ENCODE measurements at regions not wholly inside any gene's neighbourhood (a gene's known extent, or its start where the extent isn't known, plus 50 kb on each side); places are given as distances from the start of the nearest gene placed in this dataset.

DNA sequence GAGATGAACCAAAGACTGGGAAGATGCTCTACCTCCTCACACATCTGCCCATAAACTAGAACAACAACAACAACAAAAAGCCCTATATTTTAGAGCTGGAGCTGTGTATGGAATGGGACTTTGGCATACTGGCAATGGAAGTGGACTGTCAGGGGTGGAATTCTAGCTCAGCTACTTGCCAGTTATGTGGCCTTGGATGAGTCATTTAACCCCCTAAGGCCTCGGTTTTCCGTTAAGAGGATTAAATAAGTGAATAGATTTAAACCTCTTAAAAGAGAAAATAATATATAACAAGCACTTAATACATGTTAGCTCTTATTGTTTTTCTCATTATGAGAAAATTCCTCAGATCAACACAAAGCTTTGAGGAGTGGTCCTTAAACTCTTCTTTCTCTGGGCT is 195.0 kb downstream of the KIF18A start:
- Histone ChIP-seq H3K9me3 (ENCODE audit: control insufficient read depth in 2 of 2, insufficient read depth in 1 of 2, low read depth in 1 of 2, low read length in 1 of 2) (no peaks in the 10 kb centered on the region), H3K4me1 (ENCODE audit: control insufficient read depth in 3 of 3, insufficient read depth in 2 of 3, low read depth in 1 of 3, low read length in 2 of 3) (no peaks in the 10 kb centered on the region), H3K27me3 (ENCODE audit: control insufficient read depth in 3 of 3, insufficient read depth in 3 of 3, low read length in 3 of 3) (no peaks in the 10 kb centered on the region), H3K36me3 (ENCODE audit: control insufficient read depth in 3 of 3, insufficient read depth in 2 of 3, low read depth in 1 of 3, low read length in 3 of 3) (no peaks in the 10 kb centered on the region), H3K4me3 (ENCODE audit: low read depth in 1 of 3, low read length in 3 of 3) (no peak overlapping the region), H3K27ac (ENCODE audit: low read depth in 1 of 3, low read length in 2 of 3) (no peak overlapping the region)
- no peak for DNase-seq
- no peak for FAIRE-seq
- 52 to 74% (median 74%) methylated on average over 2 of the region's 2 CpGs for WGBS, 3 donors

DNA sequence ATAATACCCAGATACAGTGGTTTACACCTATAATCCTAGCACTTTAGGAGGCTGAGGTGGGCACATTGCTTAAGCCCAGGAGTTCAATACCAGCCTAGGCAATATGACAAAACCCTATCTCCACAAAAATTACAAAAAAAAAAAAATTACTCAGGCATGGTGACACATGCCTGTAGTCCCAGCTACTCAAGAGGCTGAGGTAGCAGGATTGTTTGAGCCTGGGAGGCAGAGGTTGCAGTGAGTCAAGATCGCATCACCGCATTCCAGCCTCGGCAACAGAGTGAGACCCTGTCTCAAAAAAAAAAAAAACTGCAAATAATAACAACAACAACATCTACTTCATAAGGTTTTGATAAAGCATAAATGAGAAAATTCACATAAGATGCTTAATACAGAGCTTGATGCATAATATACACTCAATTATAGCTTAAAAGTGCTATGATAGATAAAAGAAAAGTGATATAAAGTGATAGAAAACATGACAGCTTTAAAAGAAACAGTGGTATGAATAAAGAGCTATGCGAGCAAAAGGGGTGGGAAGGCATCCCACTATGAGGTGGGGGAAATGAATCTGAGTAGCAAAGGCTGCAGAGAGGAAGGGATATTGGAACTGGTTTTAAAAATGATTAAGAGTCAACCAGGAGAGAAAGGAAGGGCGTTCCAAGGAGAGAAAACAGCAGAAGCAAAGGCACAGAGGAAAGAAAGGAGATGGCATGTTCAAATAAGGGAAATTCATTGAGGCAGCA is 197.6 kb downstream of the KIF18A start:
- FAIRE-seq (no peak), DNase-seq (no peak)
- WGBS, 3 donors: 72 to 82% (median 81%) methylated on average over 5 of the region's 5 CpGs
- Histone ChIP-seq H3K36me3 (ENCODE audit: control insufficient read depth in 3 of 3, insufficient read depth in 2 of 3, low read depth in 1 of 3, low read length in 3 of 3) (no peaks in the 10 kb centered on the region), H3K4me1 (ENCODE audit: control insufficient read depth in 3 of 3, insufficient read depth in 2 of 3, low read depth in 1 of 3, low read length in 2 of 3) (no peaks in the 10 kb centered on the region), H3K9me3 (ENCODE audit: control insufficient read depth in 2 of 2, insufficient read depth in 1 of 2, low read depth in 1 of 2, low read length in 1 of 2) (no peaks in the 10 kb centered on the region), H3K27ac (ENCODE audit: low read depth in 1 of 3, low read length in 2 of 3) (no peak overlapping the region), H3K4me3 (ENCODE audit: low read depth in 1 of 3, low read length in 3 of 3) (no peak overlapping the region), H3K27me3 (ENCODE audit: control insufficient read depth in 3 of 3, insufficient read depth in 3 of 3, low read length in 3 of 3) (no peaks in the 10 kb centered on the region)

DNA sequence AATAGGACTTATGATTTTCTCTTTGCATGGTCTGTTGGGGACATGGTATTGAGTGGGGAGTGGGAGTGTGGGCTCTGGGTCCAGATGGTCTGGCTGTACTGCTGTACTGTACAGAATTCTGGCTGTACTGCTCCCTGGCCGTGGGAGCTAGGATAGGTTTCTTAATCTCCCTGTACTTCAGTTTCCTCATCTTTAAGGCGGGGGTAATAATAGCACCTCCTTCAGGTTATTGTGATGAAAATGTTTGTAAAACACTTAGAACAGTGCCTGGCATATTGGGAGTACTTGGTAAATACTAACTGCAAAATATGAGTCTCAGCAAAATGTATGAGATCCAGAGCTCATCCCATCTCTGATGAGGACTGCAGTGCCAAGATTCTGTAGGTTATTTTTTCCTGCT is 198.6 kb downstream of the KIF18A start:
- FAIRE-seq: no peak

DNA sequence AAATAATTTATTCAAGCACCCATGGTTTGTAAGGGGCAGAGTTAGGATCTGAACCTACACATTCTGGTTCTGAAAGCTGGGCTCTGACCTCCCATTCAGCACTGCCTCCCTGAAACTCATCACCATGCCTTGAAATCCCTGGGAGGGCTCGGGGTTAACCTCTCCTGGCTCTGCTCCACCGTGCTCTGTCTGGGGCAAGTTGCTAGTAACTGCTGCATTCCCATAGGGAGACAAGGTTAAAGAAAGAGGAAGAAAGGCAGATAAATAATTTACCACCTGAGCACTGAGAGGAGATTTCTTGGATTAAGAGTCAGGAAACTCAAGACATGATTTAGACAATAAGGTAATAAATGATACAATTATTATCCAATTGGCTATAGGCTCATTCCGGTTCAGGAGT is 199.3 kb downstream of the KIF18A start:
- Histone ChIP-seq H3K27me3 (ENCODE audit: control insufficient read depth in 3 of 3, insufficient read depth in 3 of 3, low read length in 3 of 3) (no peaks in the 10 kb centered on the region), H3K36me3 (ENCODE audit: control insufficient read depth in 3 of 3, insufficient read depth in 2 of 3, low read depth in 1 of 3, low read length in 3 of 3) (no peaks in the 10 kb centered on the region), H3K27ac (ENCODE audit: low read depth in 1 of 3, low read length in 2 of 3) (no peak overlapping the region), H3K4me3 (ENCODE audit: low read depth in 1 of 3, low read length in 3 of 3) (no peak overlapping the region), H3K4me1 (ENCODE audit: control insufficient read depth in 3 of 3, insufficient read depth in 2 of 3, low read depth in 1 of 3, low read length in 2 of 3) (no peaks in the 10 kb centered on the region), H3K9me3 (ENCODE audit: control insufficient read depth in 2 of 2, insufficient read depth in 1 of 2, low read depth in 1 of 2, low read length in 1 of 2) (no peaks in the 10 kb centered on the region)
- DNase-seq: no peak
- no peak for FAIRE-seq
- whole genome bisulfite sequencing, 3 donors: 37 to 58% (median 40%) methylated on average over 3 of the region's 3 CpGs

More for the DNA sequence above, 198.6 kb downstream of the KIF18A start:
- no peaks in the 10 kb centered on the region for H3K27me3 ChIP-seq (ENCODE audit: control insufficient read depth in 3 of 3, insufficient read depth in 3 of 3, low read length in 3 of 3)
- H3K4me1 ChIP-seq (ENCODE audit: control insufficient read depth in 3 of 3, insufficient read depth in 2 of 3, low read depth in 1 of 3, low read length in 2 of 3): no peaks in the 10 kb centered on the region
- H3K4me3 ChIP-seq (ENCODE audit: low read depth in 1 of 3, low read length in 3 of 3): no peak overlapping the region
- no peaks in the 10 kb centered on the region for H3K9me3 ChIP-seq (ENCODE audit: control insufficient read depth in 2 of 2, insufficient read depth in 1 of 2, low read depth in 1 of 2, low read length in 1 of 2)
- DNase-seq: no peak
- no peak overlapping the region for H3K27ac ChIP-seq (ENCODE audit: low read depth in 1 of 3, low read length in 2 of 3)
- H3K36me3 ChIP-seq (ENCODE audit: control insufficient read depth in 3 of 3, insufficient read depth in 2 of 3, low read depth in 1 of 3, low read length in 3 of 3): no peaks in the 10 kb centered on the region
- 60 to 75% (median 62%) methylated on average over 2 of the region's 2 CpGs for WGBS, 3 donors

DNA sequence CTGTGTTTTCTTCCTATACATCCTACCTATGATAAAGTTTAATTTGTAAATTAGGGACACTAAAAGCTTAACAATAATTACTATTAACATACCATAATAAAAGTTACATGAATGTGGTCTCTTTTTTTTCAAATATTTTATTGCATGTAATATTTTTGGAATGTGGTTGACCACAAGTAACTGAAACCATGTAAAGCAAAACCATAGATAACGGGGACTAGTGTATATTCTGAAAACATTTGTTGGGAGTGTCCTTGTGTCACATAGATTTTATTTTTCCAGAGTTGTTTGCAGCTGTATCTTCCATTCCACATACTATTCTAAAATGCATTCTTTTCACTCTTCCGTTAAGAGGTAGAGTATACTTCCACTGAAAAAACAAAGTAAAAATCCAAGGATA is 200.4 kb downstream of the KIF18A start:
- no peak for DNase-seq
- H3K36me3 ChIP-seq (ENCODE audit: control insufficient read depth in 3 of 3, insufficient read depth in 2 of 3, low read depth in 1 of 3, low read length in 3 of 3): no peaks in the 10 kb centered on the region
- no peaks in the 10 kb centered on the region for H3K9me3 ChIP-seq (ENCODE audit: control insufficient read depth in 2 of 2, insufficient read depth in 1 of 2, low read depth in 1 of 2, low read length in 1 of 2)
- H3K4me3 ChIP-seq (ENCODE audit: low read depth in 1 of 3, low read length in 3 of 3): no peak overlapping the region
- WGBS, 3 donors: 66 to 74% (median 70%) methylated on average over 2 of the region's 2 CpGs
- H3K27me3 ChIP-seq (ENCODE audit: control insufficient read depth in 3 of 3, insufficient read depth in 3 of 3, low read length in 3 of 3): no peaks in the 10 kb centered on the region
- no peaks in the 10 kb centered on the region for H3K4me1 ChIP-seq (ENCODE audit: control insufficient read depth in 3 of 3, insufficient read depth in 2 of 3, low read depth in 1 of 3, low read length in 2 of 3)
- no peak for FAIRE-seq
- no peak overlapping the region for H3K27ac ChIP-seq (ENCODE audit: low read depth in 1 of 3, low read length in 2 of 3)

DNA sequence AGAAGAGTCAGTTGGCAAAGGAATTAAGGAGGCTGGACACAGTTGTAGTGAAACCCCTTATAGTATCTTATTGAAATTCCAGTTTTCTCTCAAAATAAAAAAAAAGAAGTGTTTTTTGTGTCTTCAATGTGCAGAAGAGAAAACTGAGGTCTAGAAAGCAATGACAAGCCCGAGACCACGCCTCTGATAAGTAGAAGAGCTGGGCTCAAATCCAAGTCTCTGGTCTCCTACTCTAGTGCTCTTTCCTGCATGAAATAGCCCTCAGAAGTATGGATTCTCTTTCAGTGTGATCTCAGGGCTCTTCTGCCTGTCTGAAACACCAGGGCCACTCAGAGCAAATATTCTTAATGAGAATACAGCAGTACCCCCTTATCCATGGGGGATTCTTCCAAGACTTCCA is 200.9 kb downstream of the KIF18A start:
- WGBS, 3 donors: 25 to 68% (median 36%) methylated on average over 2 of the region's 2 CpGs
- Histone ChIP-seq H3K4me3 (ENCODE audit: low read depth in 1 of 3, low read length in 3 of 3) (no peak overlapping the region), H3K4me1 (ENCODE audit: control insufficient read depth in 3 of 3, insufficient read depth in 2 of 3, low read depth in 1 of 3, low read length in 2 of 3) (no peaks in the 10 kb centered on the region), H3K36me3 (ENCODE audit: control insufficient read depth in 3 of 3, insufficient read depth in 2 of 3, low read depth in 1 of 3, low read length in 3 of 3) (no peaks in the 10 kb centered on the region), H3K27ac (ENCODE audit: low read depth in 1 of 3, low read length in 2 of 3) (no peak overlapping the region), H3K27me3 (ENCODE audit: control insufficient read depth in 3 of 3, insufficient read depth in 3 of 3, low read length in 3 of 3) (no peaks in the 10 kb centered on the region), H3K9me3 (ENCODE audit: control insufficient read depth in 2 of 2, insufficient read depth in 1 of 2, low read depth in 1 of 2, low read length in 1 of 2) (no peaks in the 10 kb centered on the region)
- no peak for DNase-seq
- FAIRE-seq: no peak

DNA sequence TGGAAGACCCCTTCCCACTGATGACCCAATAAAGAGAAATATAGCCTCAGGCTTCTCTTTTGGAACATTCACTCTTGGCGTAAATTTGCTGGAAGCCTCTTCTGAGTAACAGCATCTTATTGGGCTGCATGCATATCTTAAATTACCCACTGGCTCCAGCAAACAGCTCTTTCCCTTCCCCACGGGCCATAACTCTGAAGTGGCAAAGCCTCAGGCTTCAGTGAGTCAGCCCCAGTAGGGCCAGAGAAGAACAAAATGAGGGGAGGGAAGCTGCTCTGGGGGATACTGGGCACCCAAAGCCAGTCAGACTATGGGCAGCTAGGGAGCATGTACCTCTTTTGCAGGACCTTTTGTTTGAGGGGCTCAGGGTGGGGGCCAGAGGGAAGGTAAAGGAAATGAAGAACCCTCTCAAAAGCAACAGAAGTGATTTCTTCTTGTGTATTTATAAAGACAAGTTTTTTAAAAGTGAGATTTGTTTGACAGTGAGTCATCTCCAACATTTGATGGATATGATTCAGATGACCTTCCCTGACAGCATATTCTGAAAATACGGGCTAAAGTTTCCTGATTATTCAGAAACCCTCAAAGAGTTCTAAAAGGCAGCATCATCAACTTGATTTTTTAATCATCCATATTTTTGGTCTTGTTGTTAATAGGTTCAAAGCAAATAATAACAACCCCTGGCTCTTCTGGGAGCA is 203.4 kb downstream of the KIF18A start:
- no peaks in the 10 kb centered on the region for H3K4me1 ChIP-seq (ENCODE audit: control insufficient read depth in 3 of 3, insufficient read depth in 2 of 3, low read depth in 1 of 3, low read length in 2 of 3)
- H3K27ac ChIP-seq (ENCODE audit: low read depth in 1 of 3, low read length in 2 of 3): no peak overlapping the region
- H3K4me3 ChIP-seq (ENCODE audit: low read depth in 1 of 3, low read length in 3 of 3): no peak overlapping the region
- H3K9me3 ChIP-seq (ENCODE audit: control insufficient read depth in 2 of 2, insufficient read depth in 1 of 2, low read depth in 1 of 2, low read length in 1 of 2): no peaks in the 10 kb centered on the region
- FAIRE-seq (no peak), DNase-seq (no peak)
- 71 to 76% (median 73%) methylated on average over 3 of the region's 3 CpGs for WGBS, 3 donors
- H3K27me3 ChIP-seq (ENCODE audit: control insufficient read depth in 3 of 3, insufficient read depth in 3 of 3, low read length in 3 of 3): peaks cover 0 to 2% (median 0%) of the 10 kb centered on the region in 3 donors
- H3K36me3 ChIP-seq (ENCODE audit: control insufficient read depth in 3 of 3, insufficient read depth in 2 of 3, low read depth in 1 of 3, low read length in 3 of 3): no peaks in the 10 kb centered on the region

DNA sequence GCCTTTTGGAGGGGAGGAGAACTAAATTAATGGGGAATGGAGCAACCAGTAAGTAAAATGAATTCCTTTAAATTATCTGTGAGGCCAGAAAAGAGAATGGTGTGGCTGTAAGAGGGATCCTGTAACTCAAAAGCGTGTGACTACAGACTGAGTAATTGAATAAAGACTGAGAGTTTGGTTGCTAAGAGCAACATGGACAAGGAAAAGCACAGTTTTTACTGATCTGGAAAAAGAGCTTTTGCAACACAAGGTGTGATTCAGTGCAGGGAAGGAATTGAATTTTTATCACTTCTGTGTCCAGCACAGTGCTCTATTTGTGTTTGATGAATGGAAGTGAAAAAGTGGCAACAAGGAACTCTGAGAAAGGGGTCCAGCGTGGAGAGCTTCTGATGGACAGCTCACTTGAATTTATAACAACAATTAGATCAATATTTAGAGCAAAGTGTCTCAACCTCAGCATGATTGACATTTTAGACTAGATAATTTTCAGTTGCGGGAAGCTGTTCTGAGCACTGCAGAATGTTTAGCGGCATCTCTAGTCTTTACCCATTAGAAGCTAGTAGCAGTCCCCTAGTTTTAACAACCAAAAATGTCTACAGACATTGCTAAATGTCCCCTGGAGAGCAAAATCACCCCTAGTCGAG is 202.8 kb upstream of the BDNF start:
- H3K27me3 ChIP-seq (ENCODE audit: control insufficient read depth in 3 of 3, insufficient read depth in 3 of 3, low read length in 3 of 3): peaks cover 0 to 2% (median 0%) of the 10 kb centered on the region in 3 donors
- H3K4me1 ChIP-seq (ENCODE audit: control insufficient read depth in 3 of 3, insufficient read depth in 2 of 3, low read depth in 1 of 3, low read length in 2 of 3): no peaks in the 10 kb centered on the region
- H3K9me3 ChIP-seq (ENCODE audit: control insufficient read depth in 2 of 2, insufficient read depth in 1 of 2, low read depth in 1 of 2, low read length in 1 of 2): no peaks in the 10 kb centered on the region
- H3K4me3 ChIP-seq (ENCODE audit: low read depth in 1 of 3, low read length in 3 of 3): no peak overlapping the region
- no peak overlapping the region for H3K27ac ChIP-seq (ENCODE audit: low read depth in 1 of 3, low read length in 2 of 3)
- H3K36me3 ChIP-seq (ENCODE audit: control insufficient read depth in 3 of 3, insufficient read depth in 2 of 3, low read depth in 1 of 3, low read length in 3 of 3): no peaks in the 10 kb centered on the region
- WGBS, 3 donors: 79 to 85% (median 80%) methylated on average over 5 of the region's 5 CpGs
- FAIRE-seq (no peak), DNase-seq (no peak)

Measured in small intestine (tissue), 7 donors.